ENCODE measurements at regions not wholly inside any gene's neighbourhood (a gene's known extent, or its start where the extent isn't known, plus 50 kb on each side); places are given as distances from the start of the nearest gene placed in this dataset.

DNA sequence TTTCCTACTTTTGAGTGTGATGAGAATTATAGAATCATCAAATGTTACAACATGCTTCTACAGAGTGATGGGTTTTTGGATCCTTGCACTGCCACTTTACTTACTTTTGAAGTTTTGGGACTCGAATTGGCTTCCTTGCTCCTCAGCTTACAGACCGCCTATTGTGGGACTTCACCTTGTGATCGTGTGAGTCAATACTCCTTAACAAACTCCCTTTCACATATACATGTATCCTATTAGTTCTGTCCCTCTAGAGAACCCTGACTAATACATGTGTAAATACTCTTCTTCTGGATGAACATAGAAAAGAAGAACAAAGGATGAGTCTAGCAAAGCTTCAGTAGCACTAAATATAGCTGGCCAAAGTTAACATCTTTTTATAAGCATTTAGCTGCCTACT lies 98.7 kb upstream of the PDE4D start:
- TF ChIP-seq NFE2L2 (IDR thresholded peaks at IDR 0.05; ENCODE audit: low read depth, low read length): no peak
- TF ChIP-seq, protein P1, sequence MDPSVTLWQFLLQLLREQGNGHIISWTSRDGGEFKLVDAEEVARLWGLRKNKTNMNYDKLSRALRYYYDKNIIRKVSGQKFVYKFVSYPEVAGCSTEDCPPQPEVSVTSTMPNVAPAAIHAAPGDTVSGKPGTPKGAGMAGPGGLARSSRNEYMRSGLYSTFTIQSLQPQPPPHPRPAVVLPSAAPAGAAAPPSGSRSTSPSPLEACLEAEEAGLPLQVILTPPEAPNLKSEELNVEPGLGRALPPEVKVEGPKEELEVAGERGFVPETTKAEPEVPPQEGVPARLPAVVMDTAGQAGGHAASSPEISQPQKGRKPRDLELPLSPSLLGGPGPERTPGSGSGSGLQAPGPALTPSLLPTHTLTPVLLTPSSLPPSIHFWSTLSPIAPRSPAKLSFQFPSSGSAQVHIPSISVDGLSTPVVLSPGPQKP (IDR thresholded peaks at IDR 0.05; ENCODE audit: borderline replicate concordance, low read depth, low read length): no peak
- no peak for TF ChIP-seq BHLHE40 (IDR thresholded peaks at IDR 0.05; ENCODE audit: low read depth, low read length)
- no peak for TF ChIP-seq MAFK (IDR thresholded peaks at IDR 0.05; ENCODE audit: low read depth, low read length)
- TF ChIP-seq RFX5 (IDR thresholded peaks at IDR 0.05; ENCODE audit: low read depth, low read length): no peak
- TF ChIP-seq CHD1 (IDR thresholded peaks at IDR 0.05; ENCODE audit: low read depth, low read length): no peak
- TF ChIP-seq RAD21 (IDR thresholded peaks at IDR 0.05; ENCODE audit: low read length): no peak
- no peak for TF ChIP-seq POLR2A (IDR thresholded peaks at IDR 0.05; ENCODE audit: low read depth, low read length)
- intact Hi-C loops (cut with micrococcal nuclease): no loop called here
- DNase-seq: no peak

More for the DNA sequence above, 98.7 kb upstream of the PDE4D start:
- no peak overlapping the region for H3K4me2 ChIP-seq (ENCODE audit: low read depth, low read length)
- H3K56ac ChIP-seq (ENCODE audit: extremely low read depth, insufficient read depth, low read length): no peak overlapping the region
- no peak overlapping the region for H2BK5ac ChIP-seq (ENCODE audit: low read depth, low read length, poor library complexity, severe bottlenecking)
- no peak overlapping the region for H2AK5ac ChIP-seq (ENCODE audit: low read depth, low read length)
- in situ Hi-C loops (cut with MboI; ENCODE audit: low sequenced_read_pairs) (no loop called here), dilution Hi-C loops (cut with HindIII; ENCODE audit: low sequenced_read_pairs, unreplicated experiment) (no loop called here)
- no peak overlapping the region for H2BK120ac ChIP-seq (ENCODE audit: low read depth, low read length)
- ChIA-PET POLR2A (ENCODE audit: unreplicated experiment) (no interaction called here), CTCF (no interaction called here)
- no peak overlapping the region for H2BK15ac ChIP-seq (ENCODE audit: low read depth, low read length)
- H4K20me1 ChIP-seq (ENCODE audit: insufficient read depth, low read length): no peaks in the 10 kb centered on the region
- no peaks in the 10 kb centered on the region for H3K4me1 ChIP-seq (ENCODE audit: control insufficient read depth, insufficient read depth, low read length)
- H4K8ac ChIP-seq (ENCODE audit: low read depth in 2 of 2, low read length in 2 of 2): no peak overlapping the region
- no peak overlapping the region for H4K91ac ChIP-seq (ENCODE audit: insufficient read depth, low read depth, low read length)
- ATAC-seq (ENCODE audit: low read depth): no peak
- no peak overlapping the region for H2AFZ ChIP-seq (replicated peaks; ENCODE audit: low read length, poor library complexity)
- no CpG with 5 or more reads among the region's 3 CpGs for WGBS, 2 experiments (ENCODE audit: extremely low coverage in 2 of 2, insufficient read length in 1 of 2)
- H3K14ac ChIP-seq (replicated peaks; ENCODE audit: low read depth, low read length): no peak overlapping the region
- H3K18ac ChIP-seq (ENCODE audit: low read depth, low read length): no peak overlapping the region
- H3K27ac ChIP-seq (ENCODE audit: insufficient read depth, low read length): no peak overlapping the region
- BruUV-seq (replicated peaks): no TSS peak
- H4K5ac ChIP-seq (ENCODE audit: low read depth, low read length): no peak overlapping the region
- H2BK20ac ChIP-seq (ENCODE audit: low read depth, low read length): no peak overlapping the region
- no peaks in the 10 kb centered on the region for H3K9me1 ChIP-seq (ENCODE audit: insufficient read depth, low read length)
- H3K79me1 ChIP-seq (ENCODE audit: low read depth in 1 of 2, low read length in 2 of 2): no peaks in the 10 kb centered on the region
- no peaks in the 10 kb centered on the region for H3K36me3 ChIP-seq (ENCODE audit: control insufficient read depth, insufficient read depth, low read length)
- no peak overlapping the region for H3K4me3 ChIP-seq (ENCODE audit: insufficient read depth, low read depth, low read length)
- no peaks in the 10 kb centered on the region for H3K27me3 ChIP-seq (ENCODE audit: control insufficient read depth, insufficient read depth, low read length)
- no peaks in the 10 kb centered on the region for H3K9me3 ChIP-seq (ENCODE audit: control insufficient read depth, insufficient read depth, low read length)
- no peak overlapping the region for H3K4ac ChIP-seq (ENCODE audit: low read depth, low read length)
- H3K23ac ChIP-seq (ENCODE audit: low read depth, low read length): no peak overlapping the region
- no peak overlapping the region for H2AK9ac ChIP-seq (replicated peaks; ENCODE audit: low read depth, low read length, poor library complexity)
- no peak overlapping the region for H3K9ac ChIP-seq (ENCODE audit: low read depth, low read length)
